Dendritic cell treated with granulocyte-macrophage colony-stimulating factor and Interleukin-4, amounts not matched to agents 40 ng/mL and 50 ng/mL, for 4 days (primary cell): ENCODE measurements at regions not wholly inside any gene's neighbourhood (a gene's known extent, or its start where the extent isn't known, plus 50 kb on each side); places are given as distances from the start of the nearest gene placed in this dataset.

ENCODE experiments used
- H3K27ac Mint-ChIP-seq: one replicate; pipeline ENCODE4 v1.8.0; 2022; ENCODE audit warnings: mild to moderate bottlenecking, mixed read lengths
- H3K27me3 Mint-ChIP-seq: one replicate; pipeline ENCODE4 v1.8.0; 2022; ENCODE audit warnings: mild to moderate bottlenecking, mixed read lengths
- H3K36me3 Mint-ChIP-seq: one replicate; pipeline ENCODE4 v1.8.0; 2022; ENCODE audit warnings: low read depth, mixed read lengths
- H3K4me1 Mint-ChIP-seq: one replicate; pipeline ENCODE4 v1.8.0; 2022; ENCODE audit warnings: low read depth, mixed read lengths
- H3K4me3 Mint-ChIP-seq: one replicate; pipeline ENCODE4 v1.8.0; 2022; ENCODE audit warnings: mild to moderate bottlenecking, moderate library complexity, mixed read lengths
- H3K9me3 Mint-ChIP-seq: one replicate; pipeline ENCODE4 v1.8.0; 2022; ENCODE audit warnings: mixed read lengths
- intact Hi-C: fragments of 100-400 bp; cut with micrococcal nuclease; formaldehyde crosslinking; loops from one replicate; pipeline ENCODE4 v1.15.0; 2022

GRCh38 chr20:22800129-22800528 is 215.8 kb upstream of the FOXA2 start:
- H3K9me3 Mint-ChIP-seq: no peaks in the 10 kb centered on the region
- no peak overlapping the region for H3K27ac Mint-ChIP-seq
- intact Hi-C loops: no loop called here
- no peaks in the 10 kb centered on the region for H3K36me3 Mint-ChIP-seq
- H3K27me3 Mint-ChIP-seq: peaks cover 15% of the 10 kb centered on the region
- H3K4me3 Mint-ChIP-seq: no peak overlapping the region
- no peaks in the 10 kb centered on the region for H3K4me1 Mint-ChIP-seq

- H3K27ac Mint-ChIP-seq: no peak overlapping the region
- H3K4me3 Mint-ChIP-seq: no peak overlapping the region
- intact Hi-C loops: no loop called here
- peaks cover 15% of the 10 kb centered on the region for H3K27me3 Mint-ChIP-seq
- no peaks in the 10 kb centered on the region for H3K9me3 Mint-ChIP-seq
- no peaks in the 10 kb centered on the region for H3K36me3 Mint-ChIP-seq
- H3K4me1 Mint-ChIP-seq: no peaks in the 10 kb centered on the region
Observed at GRCh38 chr20:22801528-22801927, 217.2 kb upstream of the FOXA2 start.

GRCh38 chr20:22802296-22802695 is 217.9 kb upstream of the FOXA2 start:
- no peak overlapping the region for H3K4me3 Mint-ChIP-seq
- no peak overlapping the region for H3K27ac Mint-ChIP-seq
- intact Hi-C loops: no loop called here
- no peaks in the 10 kb centered on the region for H3K4me1 Mint-ChIP-seq
- H3K36me3 Mint-ChIP-seq: no peaks in the 10 kb centered on the region
- peaks cover 16% of the 10 kb centered on the region for H3K27me3 Mint-ChIP-seq
- no peaks in the 10 kb centered on the region for H3K9me3 Mint-ChIP-seq

GRCh38 chr20:22805219-22805618 is 220.8 kb upstream of the FOXA2 start:
- no peaks in the 10 kb centered on the region for H3K9me3 Mint-ChIP-seq
- peaks cover 14% of the 10 kb centered on the region for H3K27me3 Mint-ChIP-seq
- no peaks in the 10 kb centered on the region for H3K36me3 Mint-ChIP-seq
- no peaks in the 10 kb centered on the region for H3K4me1 Mint-ChIP-seq
- H3K4me3 Mint-ChIP-seq: no peak overlapping the region
- intact Hi-C loops: no loop called here
- no peak overlapping the region for H3K27ac Mint-ChIP-seq

- Mint-ChIP-seq H3K9me3 (no peaks in the 10 kb centered on the region), H3K27me3 (peaks cover 14% of the 10 kb centered on the region), H3K27ac (no peak overlapping the region), H3K36me3 (no peaks in the 10 kb centered on the region), H3K4me3 (no peak overlapping the region), H3K4me1 (no peaks in the 10 kb centered on the region)
- intact Hi-C loops: no loop called here
Observed at GRCh38 chr20:22805996-22806395, 221.6 kb upstream of the FOXA2 start.

- no peaks in the 10 kb centered on the region for H3K4me1 Mint-ChIP-seq
- H3K36me3 Mint-ChIP-seq: no peaks in the 10 kb centered on the region
- H3K4me3 Mint-ChIP-seq: no peak overlapping the region
- H3K27ac Mint-ChIP-seq: no peak overlapping the region
- no peaks in the 10 kb centered on the region for H3K9me3 Mint-ChIP-seq
- H3K27me3 Mint-ChIP-seq: peaks cover 12% of the 10 kb centered on the region
- intact Hi-C loops: no loop called here
Observed at GRCh38 chr20:22807045-22807444, 222.7 kb upstream of the FOXA2 start.

- peaks cover 6% of the 10 kb centered on the region for H3K27me3 Mint-ChIP-seq
- no peaks in the 10 kb centered on the region for H3K36me3 Mint-ChIP-seq
- no peak overlapping the region for H3K27ac Mint-ChIP-seq
- intact Hi-C loops: no loop called here
- no peaks in the 10 kb centered on the region for H3K4me1 Mint-ChIP-seq
- H3K4me3 Mint-ChIP-seq: no peak overlapping the region
- no peaks in the 10 kb centered on the region for H3K9me3 Mint-ChIP-seq
Observed at GRCh38 chr20:22807646-22808244, 223.4 kb upstream of the FOXA2 start.

- peaks cover 6% of the 10 kb centered on the region for H3K27me3 Mint-ChIP-seq
- intact Hi-C loops: no loop called here
- H3K27ac Mint-ChIP-seq: no peak overlapping the region
- H3K36me3 Mint-ChIP-seq: no peaks in the 10 kb centered on the region
- no peaks in the 10 kb centered on the region for H3K9me3 Mint-ChIP-seq
- H3K4me1 Mint-ChIP-seq: no peaks in the 10 kb centered on the region
- no peak overlapping the region for H3K4me3 Mint-ChIP-seq
Observed at GRCh38 chr20:22808628-22809027, 224.3 kb upstream of the FOXA2 start.

- Mint-ChIP-seq H3K36me3 (no peaks in the 10 kb centered on the region), H3K4me1 (no peaks in the 10 kb centered on the region), H3K27me3 (peaks cover 9% of the 10 kb centered on the region), H3K4me3 (no peak overlapping the region), H3K9me3 (no peaks in the 10 kb centered on the region), H3K27ac (no peak overlapping the region)
- intact Hi-C loops: no loop called here
Observed at GRCh38 chr20:22810030-22810429, 225.1 kb upstream of the SSTR4 start.

- Mint-ChIP-seq H3K4me1 (no peaks in the 10 kb centered on the region), H3K36me3 (no peaks in the 10 kb centered on the region), H3K27me3 (peaks cover 17% of the 10 kb centered on the region)
Observed at GRCh38 chr20:22810626-22811569, 224.2 kb upstream of the SSTR4 start.

GRCh38 chr20:22814471-22815205 is 220.5 kb upstream of the SSTR4 start:
- no peaks in the 10 kb centered on the region for H3K4me1 Mint-ChIP-seq
- no peaks in the 10 kb centered on the region for H3K36me3 Mint-ChIP-seq
- H3K27me3 Mint-ChIP-seq: peaks cover 19% of the 10 kb centered on the region
- no peak overlapping the region for H3K27ac Mint-ChIP-seq
- H3K9me3 Mint-ChIP-seq: no peaks in the 10 kb centered on the region
- no peak overlapping the region for H3K4me3 Mint-ChIP-seq
- intact Hi-C loops: no loop called here

More at GRCh38 chr20:22810626-22811569, 224.2 kb upstream of the SSTR4 start:
- H3K27ac Mint-ChIP-seq: no peak overlapping the region
- intact Hi-C loops: no loop called here
- no peaks in the 10 kb centered on the region for H3K9me3 Mint-ChIP-seq
- no peak overlapping the region for H3K4me3 Mint-ChIP-seq

GRCh38 chr20:22815206-22815551 is 219.9 kb upstream of the SSTR4 start:
- H3K4me3 Mint-ChIP-seq: no peak overlapping the region
- no peak overlapping the region for H3K27ac Mint-ChIP-seq
- intact Hi-C loops: no loop called here
- peaks cover 19% of the 10 kb centered on the region for H3K27me3 Mint-ChIP-seq
- H3K36me3 Mint-ChIP-seq: no peaks in the 10 kb centered on the region
- H3K4me1 Mint-ChIP-seq: no peaks in the 10 kb centered on the region
- H3K9me3 Mint-ChIP-seq: no peaks in the 10 kb centered on the region

GRCh38 chr20:22815603-22816315 is 219.4 kb upstream of the SSTR4 start:
- Mint-ChIP-seq H3K27ac (no peak overlapping the region), H3K4me3 (no peak overlapping the region), H3K9me3 (no peaks in the 10 kb centered on the region), H3K36me3 (no peaks in the 10 kb centered on the region), H3K4me1 (no peaks in the 10 kb centered on the region), H3K27me3 (peaks cover 19% of the 10 kb centered on the region)
- intact Hi-C loops: no loop called here

GRCh38 chr20:22818636-22819035 is 216.5 kb upstream of the SSTR4 start:
- Mint-ChIP-seq H3K27ac (no peak overlapping the region), H3K4me3 (no peak overlapping the region)

More at GRCh38 chr20:22818636-22819035, 216.5 kb upstream of the SSTR4 start:
- H3K4me1 Mint-ChIP-seq: no peaks in the 10 kb centered on the region
- no peaks in the 10 kb centered on the region for H3K36me3 Mint-ChIP-seq
- no peaks in the 10 kb centered on the region for H3K9me3 Mint-ChIP-seq
- peaks cover 19% of the 10 kb centered on the region for H3K27me3 Mint-ChIP-seq
- intact Hi-C loops: no loop called here
